GM13977 (cell line): ENCODE measurements at regions not wholly inside any gene's neighbourhood (a gene's known extent, or its start where the extent isn't known, plus 50 kb on each side); places are given as distances from the start of the nearest gene placed in this dataset.
A peak's percentile ranks its signal among the peaks of the same experiment; 100 is the strongest.
"Not testable (repeated sequence)": the region's sequence is repeated elsewhere in the genome, so short reads cannot be mapped to it uniquely, and the experiment has no call there.

Source experiments
- DNase-seq: peaks from one replicate; pipeline ENCODE4 v3.0.0; 2012; ENCODE audit warnings: low spot score
- in situ Hi-C: fragments of 300-500 bp; cut with MboI; formaldehyde crosslinking; loops from one replicate; pipeline ENCODE4 v1.12.0; 2022; ENCODE audit warnings: low sequenced_read_pairs, low pct_unique_long_range_greater_than_20kb, mixed read lengths, inconsistent platforms; ENCODE audit not compliant: unreplicated experiment
- TF ChIP-seq, protein P1 (sequence below): IDR thresholded peaks from 2 replicates; pipeline ENCODE4 v1.5.1; 2012; ENCODE audit warnings: mild to moderate bottlenecking, control low read depth; ENCODE audit not compliant: insufficient read depth; ENCODE audit errors: extremely low read depth, missing control alignments

DNA sequence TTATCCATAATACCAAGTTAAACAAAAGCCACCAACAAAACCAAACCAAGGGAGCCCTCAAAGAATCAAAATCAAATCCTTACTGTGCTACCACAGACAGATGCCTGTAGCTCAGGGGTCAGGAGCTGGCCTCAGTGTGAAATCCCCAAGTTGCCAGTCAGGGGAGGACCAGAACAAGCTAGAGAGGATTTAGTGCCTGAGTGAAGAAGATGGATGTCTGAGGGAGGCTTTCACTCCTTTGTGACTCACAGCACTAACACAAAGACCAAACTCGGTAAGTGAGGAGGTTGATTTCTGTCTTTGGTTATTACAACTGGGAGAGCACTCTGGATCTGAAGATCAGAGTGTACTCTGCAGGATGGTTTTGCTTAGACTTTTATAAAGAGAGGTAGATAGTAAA is 189.9 kb upstream of the ZNF184 start:
- TF ChIP-seq, protein P1, sequence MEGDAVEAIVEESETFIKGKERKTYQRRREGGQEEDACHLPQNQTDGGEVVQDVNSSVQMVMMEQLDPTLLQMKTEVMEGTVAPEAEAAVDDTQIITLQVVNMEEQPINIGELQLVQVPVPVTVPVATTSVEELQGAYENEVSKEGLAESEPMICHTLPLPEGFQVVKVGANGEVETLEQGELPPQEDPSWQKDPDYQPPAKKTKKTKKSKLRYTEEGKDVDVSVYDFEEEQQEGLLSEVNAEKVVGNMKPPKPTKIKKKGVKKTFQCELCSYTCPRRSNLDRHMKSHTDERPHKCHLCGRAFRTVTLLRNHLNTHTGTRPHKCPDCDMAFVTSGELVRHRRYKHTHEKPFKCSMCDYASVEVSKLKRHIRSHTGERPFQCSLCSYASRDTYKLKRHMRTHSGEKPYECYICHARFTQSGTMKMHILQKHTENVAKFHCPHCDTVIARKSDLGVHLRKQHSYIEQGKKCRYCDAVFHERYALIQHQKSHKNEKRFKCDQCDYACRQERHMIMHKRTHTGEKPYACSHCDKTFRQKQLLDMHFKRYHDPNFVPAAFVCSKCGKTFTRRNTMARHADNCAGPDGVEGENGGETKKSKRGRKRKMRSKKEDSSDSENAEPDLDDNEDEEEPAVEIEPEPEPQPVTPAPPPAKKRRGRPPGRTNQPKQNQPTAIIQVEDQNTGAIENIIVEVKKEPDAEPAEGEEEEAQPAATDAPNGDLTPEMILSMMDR, result no peak
- no peak for DNase-seq
- in situ Hi-C loops, result no loop called here

DNA sequence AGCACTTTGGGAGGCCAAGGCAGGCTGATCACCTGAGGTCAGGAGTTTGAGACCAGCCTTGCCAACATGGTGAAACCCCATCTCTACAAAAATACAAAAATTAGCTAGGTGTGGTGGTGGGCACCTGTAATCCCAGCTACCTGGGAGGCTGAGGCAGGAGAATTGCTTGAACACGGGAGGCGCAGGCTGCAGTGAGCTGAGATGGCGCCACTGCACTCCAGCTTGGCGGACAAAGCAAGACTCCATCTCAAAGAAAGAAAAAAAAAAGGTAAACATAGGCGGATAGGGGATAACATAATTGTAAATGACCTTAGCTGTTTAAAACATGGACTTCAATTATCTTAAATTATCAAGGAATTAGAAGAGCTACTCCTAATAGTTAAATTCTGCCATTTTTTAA is 189.3 kb upstream of the ZNF184 start:
- DNase-seq, in situ Hi-C loops: not testable (repeated sequence)

DNA sequence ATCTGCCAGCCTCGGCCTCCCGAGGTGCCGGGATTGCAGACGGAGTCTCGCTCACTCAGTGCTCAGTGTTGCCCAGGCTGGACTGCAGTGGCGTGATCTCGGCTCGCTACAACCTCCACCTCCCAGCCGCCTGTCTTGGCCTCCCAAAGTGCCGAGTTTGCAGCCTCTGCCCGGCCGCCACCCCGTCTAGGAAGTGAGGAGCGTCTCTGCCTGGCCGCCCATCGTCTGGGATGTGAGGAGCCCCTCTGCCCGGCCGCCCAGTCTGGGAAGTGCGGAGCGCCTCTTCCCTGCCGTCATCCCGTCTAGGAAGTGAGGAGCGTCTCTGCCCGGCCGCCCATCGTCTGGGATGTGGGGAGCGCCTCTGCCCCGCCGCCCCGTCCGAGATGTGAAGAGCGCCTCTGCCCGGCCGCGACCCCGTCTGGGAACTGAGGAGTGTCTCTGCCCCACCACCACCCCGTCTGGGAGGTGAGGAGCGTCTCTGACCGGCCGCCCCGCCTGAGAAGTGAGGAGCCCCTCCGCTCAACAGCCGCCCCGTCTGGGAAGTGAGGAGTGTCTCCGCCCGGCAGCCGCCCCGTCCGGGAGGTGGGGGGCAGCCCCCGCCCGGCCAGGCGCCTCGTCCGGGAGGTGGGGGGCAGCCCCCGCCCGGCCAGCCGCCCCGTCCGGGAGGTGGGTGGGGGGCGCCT is 180.4 kb upstream of the ZNF184 start:
- in situ Hi-C loops, DNase-seq: not testable (repeated sequence)

DNA sequence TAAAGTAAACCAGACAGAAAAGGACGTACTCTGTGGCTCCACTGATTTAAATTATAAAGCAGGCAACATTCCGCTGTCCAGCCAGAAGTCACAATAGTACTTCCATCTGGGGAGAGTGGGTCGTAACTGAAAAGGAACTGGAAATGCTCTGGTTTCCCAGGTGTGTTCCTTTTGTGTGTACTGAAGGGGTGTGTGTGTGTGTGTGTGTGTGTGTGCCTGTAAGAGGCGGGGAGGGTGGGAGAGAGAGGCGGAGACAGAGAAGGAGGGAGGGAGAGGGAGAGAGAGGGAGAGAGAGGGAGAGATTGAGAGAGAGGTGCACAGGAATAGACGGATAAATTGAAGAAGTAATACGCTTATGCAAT is 178.4 kb upstream of the ZNF184 start:
- no peak for DNase-seq
- TF ChIP-seq, protein P1, result no peak
- in situ Hi-C loops, result no loop called here

DNA sequence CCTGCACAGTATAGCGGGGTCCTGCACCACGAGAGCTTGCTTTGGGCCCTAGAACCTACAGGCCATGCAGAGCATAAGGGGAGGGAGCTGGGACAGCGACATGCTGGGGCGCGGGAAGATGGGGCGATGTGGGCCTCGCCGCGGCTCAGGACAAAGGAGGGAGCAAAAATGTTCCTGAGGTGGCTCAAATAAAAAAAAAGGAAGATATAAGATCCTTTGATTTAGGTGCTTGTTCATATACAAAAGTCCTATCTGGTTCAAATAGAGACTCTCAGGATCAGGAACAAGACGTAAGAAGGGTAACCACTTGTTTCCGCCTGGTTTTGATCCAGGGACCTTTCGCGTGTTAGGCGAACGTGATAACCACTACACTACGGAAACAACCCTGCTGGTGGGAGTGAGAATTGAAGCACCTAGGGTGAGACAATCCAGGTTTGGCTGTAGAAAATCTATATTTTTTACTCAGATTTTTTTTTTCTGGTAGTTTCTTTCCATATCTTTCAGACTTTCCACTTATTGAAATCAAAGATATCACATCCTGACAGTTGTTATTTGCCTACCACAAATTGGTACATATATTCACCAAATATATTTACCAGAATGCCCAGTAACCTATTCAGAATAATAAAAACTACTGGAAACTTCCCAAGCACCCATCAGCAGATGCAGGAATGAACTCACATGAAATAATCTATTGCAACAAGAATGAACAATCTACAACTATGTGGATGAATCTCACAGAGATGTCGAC is 177.9 kb upstream of the ZNF184 start:
- TF ChIP-seq, protein P1, result peak; percentile 30
- DNase-seq, result peak; percentile 73
- in situ Hi-C loops, result no loop called here

DNA sequence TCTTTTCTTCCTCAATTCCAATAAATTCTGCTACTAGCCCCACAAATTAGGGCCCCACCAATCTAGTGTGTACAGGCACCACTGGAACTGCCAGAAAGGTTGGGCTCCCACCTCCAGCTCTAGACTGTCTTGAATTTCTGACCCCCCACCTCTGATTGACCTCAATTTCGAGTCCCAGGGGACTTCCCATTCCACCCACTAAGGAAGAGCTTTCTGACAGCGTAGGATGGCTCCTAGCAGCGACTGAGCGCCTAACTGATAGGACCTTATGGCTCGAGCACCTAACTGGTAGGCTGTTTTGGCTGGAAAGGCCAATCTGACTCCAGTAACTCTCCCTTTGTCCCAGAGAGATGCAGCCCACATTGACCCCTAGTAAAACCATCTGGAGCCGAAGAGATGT is 171.6 kb upstream of the ZNF184 start:
- DNase-seq, result no peak
- in situ Hi-C loops, result no loop called here
- TF ChIP-seq, protein P1, result no peak

DNA sequence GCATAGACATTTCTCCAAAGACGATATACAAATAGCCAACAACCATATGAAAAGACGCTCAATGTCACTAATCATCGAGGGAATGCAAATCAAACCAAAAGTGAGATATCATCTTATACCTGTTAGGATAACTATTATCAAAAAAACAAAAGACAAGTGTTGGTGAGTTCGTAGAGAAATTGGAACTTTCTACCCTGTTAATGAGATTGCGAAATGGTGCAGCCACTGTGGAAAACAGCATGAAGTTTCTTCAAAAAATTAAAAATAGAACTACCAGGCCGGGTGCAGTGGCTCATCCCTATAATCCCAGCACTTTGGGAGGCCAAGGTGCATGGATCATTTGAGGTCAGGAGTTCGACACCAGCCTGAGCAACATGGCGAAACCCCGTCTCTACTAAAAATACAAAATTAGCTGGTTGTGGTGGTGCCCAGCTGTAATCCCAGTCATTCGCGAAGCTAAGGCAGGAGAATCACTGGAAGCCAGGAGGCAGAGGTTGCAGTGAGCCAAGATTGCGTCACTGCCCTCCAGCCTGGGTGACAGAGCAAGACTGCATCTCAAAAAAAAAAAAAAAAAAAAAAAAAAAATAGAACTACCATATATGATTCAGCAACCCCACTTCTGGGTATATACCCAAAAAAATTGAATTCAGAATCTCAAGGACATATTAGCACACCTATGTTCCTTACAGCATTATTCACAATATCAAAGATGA is 170.0 kb upstream of the ZNF184 start:
- in situ Hi-C loops, result no loop called here
- TF ChIP-seq, protein P1, result no peak
- DNase-seq, result no peak

DNA sequence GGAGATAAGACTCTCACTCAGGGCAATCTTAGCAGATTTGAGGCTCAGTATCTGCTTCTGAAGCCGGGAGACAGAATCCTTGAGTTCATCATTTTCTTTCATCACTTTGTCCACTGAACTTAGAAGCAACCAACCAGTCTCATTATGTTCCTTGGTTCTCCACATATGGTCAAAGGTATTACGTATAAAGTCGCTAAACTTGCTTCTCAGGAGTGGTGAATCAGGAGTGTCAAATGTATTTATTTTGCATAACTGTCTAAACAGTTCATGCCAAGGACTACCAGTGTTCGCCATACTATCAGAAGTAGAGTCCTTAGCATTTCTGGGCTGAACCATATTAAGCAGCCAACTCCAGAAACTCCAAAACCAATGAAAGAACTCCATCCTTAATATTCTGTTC is 163.0 kb upstream of the ZNF184 start:
- in situ Hi-C loops, DNase-seq: not testable (repeated sequence)

DNA sequence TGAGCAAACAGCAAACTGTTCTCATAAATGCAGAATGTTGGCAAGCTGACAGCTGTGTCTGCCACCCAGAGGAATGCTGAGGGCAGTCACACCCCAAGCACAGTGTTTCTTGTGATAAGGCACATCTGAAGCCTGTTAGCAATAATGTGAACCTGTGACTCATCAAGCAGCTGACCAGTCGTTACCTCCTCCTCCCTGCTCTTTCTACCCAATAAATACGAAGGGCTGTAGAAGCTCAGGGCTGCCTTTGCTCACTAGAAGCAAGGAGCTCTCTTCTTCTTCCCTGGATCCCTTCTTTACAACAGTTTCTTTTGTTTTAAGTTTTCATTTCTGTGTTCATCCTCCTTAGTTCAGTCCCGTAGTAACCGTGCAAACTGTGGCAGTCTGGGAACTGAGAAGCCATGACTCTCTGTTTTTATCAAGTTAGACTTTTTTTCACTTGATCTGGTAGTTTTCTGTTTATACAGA is 160.3 kb upstream of the ZNF184 start:
- in situ Hi-C loops, DNase-seq: not testable (repeated sequence)
